ENCODE measurements at regions not wholly inside any gene's neighbourhood (a gene's known extent, or its start where the extent isn't known, plus 50 kb on each side); places are given as distances from the start of the nearest gene placed in this dataset.

GRCh38 chr13:44140888-44141724 is 232.5 kb upstream of the SERP2 start:
- Histone ChIP-seq H3K4me1 (peaks cover 4 to 6% (median 5%) of the 10 kb centered on the region in 3 donors), H3K27me3 (no peaks in the 10 kb centered on the region), H3K4me3 (peak overlapping the region; percentile 17 to 55 (median 36)), H3K9me3 (no peaks in the 10 kb centered on the region), H3K36me3 (no peaks in the 10 kb centered on the region), H3K27ac (peak overlapping the region; percentile 89 to 99 (median 96))
- FAIRE-seq: peak; percentile 23
- WGBS, 2 donors: 26 to 29% methylated on average over 13 of the region's 13 CpGs
- ATAC-seq: peak in 3 of 4 donors; percentile 1 to 4 (median 2)
- no peak for TF ChIP-seq CTCF (IDR thresholded peaks at IDR 0.05)
- intact Hi-C loops (cut with DNase I): no loop called here
- peak in 3 of 6 donors; percentile 15 to 29 (median 17) for DNase-seq

GRCh38 chr13:44141725-44142539 is 231.7 kb upstream of the SERP2 start:
- peaks cover 4 to 6% (median 5%) of the 10 kb centered on the region in 3 donors for H3K4me1 ChIP-seq
- peak overlapping the region; percentile 29 to 55 (median 43) for H3K4me3 ChIP-seq
- H3K27ac ChIP-seq: peak overlapping the region; percentile 89 to 99 (median 96)
- WGBS, 2 donors: 0% methylated on average over 59 to 77 of the region's 84 CpGs
- H3K27me3 ChIP-seq: no peaks in the 10 kb centered on the region
- FAIRE-seq (no peak), DNase-seq (peak; percentile 97 to 100 (median 100)), ATAC-seq (peak; percentile 97 to 99 (median 98))
- H3K36me3 ChIP-seq: no peaks in the 10 kb centered on the region
- intact Hi-C loops (cut with DNase I): no loop called here
- no peak for TF ChIP-seq CTCF (IDR thresholded peaks at IDR 0.05)
- H3K9me3 ChIP-seq: no peaks in the 10 kb centered on the region

GRCh38 chr13:44142540-44142867 is 231.1 kb upstream of the SERP2 start:
- no peak for TF ChIP-seq CTCF (IDR thresholded peaks at IDR 0.05)
- peak overlapping the region; percentile 29 to 55 (median 43) for H3K4me3 ChIP-seq
- H3K27me3 ChIP-seq: no peaks in the 10 kb centered on the region
- peak overlapping the region; percentile 38 to 89 (median 72) for H3K27ac ChIP-seq
- ATAC-seq (peak; percentile 7 to 27 (median 18)), DNase-seq (peak in 1 of 6 donors; percentile 28), FAIRE-seq (no peak)
- no peaks in the 10 kb centered on the region for H3K36me3 ChIP-seq
- peaks cover 4 to 6% (median 5%) of the 10 kb centered on the region in 3 donors for H3K4me1 ChIP-seq
- WGBS, 2 donors: 2 to 3% methylated on average over 7 of the region's 7 CpGs
- no peaks in the 10 kb centered on the region for H3K9me3 ChIP-seq
- intact Hi-C loops (cut with DNase I): no loop called here

GRCh38 chr13:44142941-44143665 is 230.5 kb upstream of the SERP2 start:
- Histone ChIP-seq H3K36me3 (no peaks in the 10 kb centered on the region), H3K4me1 (peaks cover 4 to 6% (median 5%) of the 10 kb centered on the region in 3 donors), H3K27ac (no peak overlapping the region), H3K4me3 (peak overlapping the region in 3 of 4 donors; percentile 29 to 55 (median 49)), H3K27me3 (no peaks in the 10 kb centered on the region), H3K9me3 (no peaks in the 10 kb centered on the region)
- no peak for TF ChIP-seq CTCF (IDR thresholded peaks at IDR 0.05)
- intact Hi-C loops (cut with DNase I): no loop called here
- FAIRE-seq: no peak
- ATAC-seq: no peak
- WGBS, 2 donors: 33 to 45% methylated on average over 4 of the region's 4 CpGs
- no peak for DNase-seq
